Activated T-cell treated with anti-CD3 and anti-CD28 coated beads, Interleukin-2, amount 50 U/mL, for 24 hours (primary cell): ENCODE measurements at regions not wholly inside any gene's neighbourhood (a gene's known extent, or its start where the extent isn't known, plus 50 kb on each side); places are given as distances from the start of the nearest gene placed in this dataset.

Source experiments
- DNase-seq: peaks from one replicate; pipeline ENCODE4 v3.0.0-alpha.2; 2020
- H3K27ac Mint-ChIP-seq: 2 replicates; pipeline ENCODE4 v1.8.0; 2020; ENCODE audit warnings: mild to moderate bottlenecking, mixed read lengths
- H3K27me3 Mint-ChIP-seq: 2 replicates; pipeline ENCODE4 v1.8.0; 2020; ENCODE audit warnings: mixed read lengths
- H3K36me3 Mint-ChIP-seq: 2 replicates; pipeline ENCODE4 v1.8.0; 2020; ENCODE audit warnings: low read depth, mixed read lengths
- H3K4me1 Mint-ChIP-seq: 2 replicates; pipeline ENCODE4 v1.8.0; 2020; ENCODE audit warnings: low read depth, mixed read lengths
- H3K4me3 Mint-ChIP-seq: 2 replicates; pipeline ENCODE4 v1.8.0; 2020; ENCODE audit warnings: mild to moderate bottlenecking, moderate library complexity, mixed read lengths
- H3K9me3 Mint-ChIP-seq: 2 replicates; pipeline ENCODE4 v1.8.0; 2020; ENCODE audit warnings: mixed read lengths

DNA sequence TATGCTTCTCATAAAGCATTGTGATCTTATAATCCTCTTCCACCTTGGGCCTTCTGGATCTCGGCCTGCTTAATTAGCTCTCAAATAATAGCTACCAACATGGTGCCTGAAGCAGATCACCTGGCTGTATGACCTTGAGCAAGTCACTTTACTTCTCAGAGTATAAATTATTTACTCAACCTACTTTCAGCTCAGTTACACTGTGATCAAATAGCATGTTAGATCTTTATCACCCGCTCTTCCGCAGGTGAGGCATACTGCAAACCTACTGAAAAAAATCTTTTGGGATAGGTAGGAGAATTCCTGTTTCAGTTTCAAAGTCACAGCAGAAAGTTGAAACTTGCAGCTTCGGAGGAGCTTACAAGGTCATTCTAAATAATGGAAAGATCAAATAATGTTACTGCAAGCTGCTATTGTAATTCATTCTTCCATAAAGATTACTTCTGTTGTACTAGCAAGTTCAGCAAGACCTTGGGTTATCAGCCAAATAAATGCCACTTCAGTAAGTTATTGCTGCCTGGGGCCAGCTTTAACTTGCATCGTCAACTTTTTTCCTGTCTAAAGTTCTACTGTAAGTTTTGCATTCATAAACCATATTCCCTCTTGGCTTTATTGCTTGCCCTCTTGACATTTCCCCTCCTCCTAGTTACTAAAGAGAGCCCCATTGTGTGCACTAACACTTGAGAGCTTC is 268.4 kb upstream of the ATP11B start:
- H3K4me1 Mint-ChIP-seq, result no peaks in the 10 kb centered on the region
- no peaks in the 10 kb centered on the region for H3K9me3 Mint-ChIP-seq
- peaks cover 3% of the 10 kb centered on the region for H3K27me3 Mint-ChIP-seq
- H3K36me3 Mint-ChIP-seq, result no peaks in the 10 kb centered on the region
- H3K27ac Mint-ChIP-seq, result no peak overlapping the region
- no peak for DNase-seq
- no peak overlapping the region for H3K4me3 Mint-ChIP-seq

DNA sequence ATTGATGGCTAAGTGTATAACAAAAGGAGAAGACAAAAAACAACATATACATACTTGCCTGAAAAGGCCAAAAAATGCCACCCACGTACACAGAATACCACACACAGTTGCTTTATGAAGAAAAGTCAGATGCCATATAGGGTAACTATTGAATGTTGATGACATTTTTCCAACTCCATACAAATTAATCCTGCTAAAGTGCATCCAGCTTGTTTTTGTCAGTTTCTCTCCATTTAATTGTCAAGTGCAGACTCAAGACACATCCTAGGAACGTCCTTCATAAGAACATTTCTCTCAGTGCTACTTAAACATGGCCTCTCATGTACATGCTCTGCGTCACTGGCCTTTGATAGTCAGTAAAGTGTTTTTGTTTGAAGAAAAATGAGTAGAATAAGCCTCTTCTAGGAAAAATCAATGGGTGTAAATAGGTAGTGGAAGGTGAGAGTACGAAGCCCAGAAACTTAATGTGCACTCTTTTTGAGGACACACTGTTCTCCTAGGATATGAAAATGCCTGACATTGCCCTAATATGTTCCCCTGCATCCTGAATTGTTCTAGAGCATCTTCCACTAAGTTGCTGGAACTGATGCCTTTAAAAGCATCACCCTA is 267.4 kb upstream of the ATP11B start:
- no peaks in the 10 kb centered on the region for H3K4me1 Mint-ChIP-seq
- no peaks in the 10 kb centered on the region for H3K36me3 Mint-ChIP-seq
- H3K4me3 Mint-ChIP-seq, result no peak overlapping the region
- H3K9me3 Mint-ChIP-seq, result no peaks in the 10 kb centered on the region
- H3K27me3 Mint-ChIP-seq, result peaks cover 3% of the 10 kb centered on the region
- no peak overlapping the region for H3K27ac Mint-ChIP-seq
- no peak for DNase-seq

DNA sequence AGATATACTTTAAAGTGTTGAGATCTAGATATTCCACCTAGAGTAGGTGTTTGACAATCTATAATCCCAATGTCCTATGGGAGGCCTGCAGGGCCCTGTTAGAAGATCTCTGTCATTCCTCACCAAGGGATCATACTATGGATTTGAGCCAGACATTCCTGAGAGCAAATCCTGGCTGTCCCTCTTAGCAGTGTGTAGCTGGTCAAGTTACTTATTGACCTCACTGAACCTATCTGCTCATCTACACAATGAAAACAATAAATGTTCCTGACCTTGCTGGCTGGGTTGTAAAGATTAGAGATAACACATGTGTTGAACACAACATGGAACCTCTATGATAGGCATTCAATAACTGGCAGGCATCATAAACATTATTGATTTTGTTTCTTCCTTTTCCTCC is 265.6 kb upstream of the ATP11B start:
- Mint-ChIP-seq H3K4me3 (no peak overlapping the region), H3K27ac (no peak overlapping the region), H3K9me3 (no peaks in the 10 kb centered on the region), H3K36me3 (no peaks in the 10 kb centered on the region), H3K4me1 (no peaks in the 10 kb centered on the region), H3K27me3 (peaks cover 3% of the 10 kb centered on the region)
- DNase-seq, result no peak

DNA sequence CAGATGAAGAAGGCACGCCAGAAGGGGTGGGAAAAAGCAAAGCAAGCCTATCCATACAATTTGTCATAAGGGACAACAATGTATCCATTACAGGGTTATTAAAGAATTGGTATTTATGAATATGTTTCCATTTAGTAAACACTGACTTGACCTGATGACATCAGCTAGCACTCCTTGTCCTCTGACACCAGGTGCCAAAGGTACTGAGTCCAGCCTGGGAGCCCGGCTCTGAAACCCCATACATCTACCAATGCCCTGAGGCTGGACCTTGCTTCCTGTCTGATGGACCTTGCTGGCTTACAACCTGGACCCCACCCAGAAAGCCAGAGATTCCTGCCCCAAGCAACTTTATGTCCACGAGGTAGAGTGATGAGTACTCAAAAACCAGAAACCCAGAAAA is 263.0 kb upstream of the ATP11B start:
- no peak for DNase-seq
- H3K27ac Mint-ChIP-seq, result no peak overlapping the region
- H3K4me1 Mint-ChIP-seq, result no peaks in the 10 kb centered on the region
- peaks cover 3% of the 10 kb centered on the region for H3K27me3 Mint-ChIP-seq
- H3K36me3 Mint-ChIP-seq, result no peaks in the 10 kb centered on the region
- no peaks in the 10 kb centered on the region for H3K9me3 Mint-ChIP-seq
- no peak overlapping the region for H3K4me3 Mint-ChIP-seq

DNA sequence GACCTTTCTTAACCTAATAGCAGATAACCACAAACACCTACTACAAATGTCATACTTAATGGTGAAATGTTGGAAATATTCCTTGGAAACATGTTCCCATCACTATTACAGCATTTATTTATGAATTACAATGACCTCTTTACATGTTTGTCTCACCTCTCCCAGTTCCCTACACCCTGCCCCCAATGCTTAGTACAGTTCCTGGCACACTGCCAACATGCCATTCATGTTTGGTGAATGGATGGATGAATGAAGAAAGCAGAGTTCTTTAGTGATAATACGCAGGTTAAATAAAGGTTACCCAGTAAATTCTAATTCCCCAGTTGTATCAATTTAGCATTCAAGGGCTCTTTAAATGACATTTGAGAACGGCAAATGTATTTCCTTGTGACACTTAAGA is 259.9 kb upstream of the ATP11B start:
- DNase-seq, result no peak
- H3K27ac Mint-ChIP-seq, result no peak overlapping the region
- no peaks in the 10 kb centered on the region for H3K4me1 Mint-ChIP-seq
- no peaks in the 10 kb centered on the region for H3K36me3 Mint-ChIP-seq
- no peaks in the 10 kb centered on the region for H3K27me3 Mint-ChIP-seq
- H3K4me3 Mint-ChIP-seq, result no peak overlapping the region
- H3K9me3 Mint-ChIP-seq, result no peaks in the 10 kb centered on the region

DNA sequence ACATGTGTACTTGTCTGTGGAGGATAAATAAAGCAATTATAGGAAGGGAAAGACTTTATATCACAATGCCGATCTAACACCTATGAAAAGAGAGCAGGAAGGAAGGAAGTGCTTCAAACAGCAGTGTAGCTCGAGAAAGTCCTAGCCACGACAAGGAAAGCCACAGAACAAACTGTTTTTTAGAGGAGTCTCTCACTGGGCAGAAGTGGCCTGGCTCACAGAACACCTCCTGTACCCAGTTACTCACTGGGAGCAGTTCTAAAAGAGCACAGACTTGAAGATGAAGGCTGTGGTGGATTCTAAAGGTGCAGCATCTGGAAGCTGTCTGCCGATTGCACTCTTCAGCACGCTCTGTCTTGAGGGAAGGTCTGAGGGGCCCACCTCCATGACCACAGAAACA is 248.8 kb upstream of the ATP11B start:
- no peaks in the 10 kb centered on the region for H3K27me3 Mint-ChIP-seq
- no peak overlapping the region for H3K27ac Mint-ChIP-seq
- DNase-seq, result no peak
- H3K9me3 Mint-ChIP-seq, result no peaks in the 10 kb centered on the region
- H3K4me1 Mint-ChIP-seq, result no peaks in the 10 kb centered on the region
- no peak overlapping the region for H3K4me3 Mint-ChIP-seq
- H3K36me3 Mint-ChIP-seq, result no peaks in the 10 kb centered on the region

DNA sequence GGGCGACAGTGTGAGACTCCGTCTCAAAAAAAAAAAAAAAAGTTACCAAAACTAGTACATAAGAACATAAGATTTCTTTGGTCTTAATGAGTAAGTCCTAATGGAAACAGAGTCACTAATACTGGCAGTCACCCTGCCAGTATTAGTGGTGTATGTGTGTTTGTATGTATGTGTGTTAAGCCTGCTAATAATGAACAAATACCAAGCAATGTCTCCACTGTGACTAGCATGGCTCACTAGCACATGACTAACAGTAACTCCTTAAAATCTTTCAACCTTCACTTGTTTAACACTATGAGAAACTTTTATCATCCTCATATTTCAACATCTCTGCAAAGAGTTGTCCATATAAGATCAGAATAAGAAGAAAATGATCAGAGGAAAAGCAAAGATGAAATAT is 231.0 kb upstream of the ATP11B start:
- peaks cover 7% of the 10 kb centered on the region for H3K9me3 Mint-ChIP-seq
- H3K27me3 Mint-ChIP-seq, result peaks cover 13% of the 10 kb centered on the region
- H3K27ac Mint-ChIP-seq, result no peak overlapping the region
- no peaks in the 10 kb centered on the region for H3K4me1 Mint-ChIP-seq
- DNase-seq, result no peak
- H3K4me3 Mint-ChIP-seq, result no peak overlapping the region
- H3K36me3 Mint-ChIP-seq, result no peaks in the 10 kb centered on the region

DNA sequence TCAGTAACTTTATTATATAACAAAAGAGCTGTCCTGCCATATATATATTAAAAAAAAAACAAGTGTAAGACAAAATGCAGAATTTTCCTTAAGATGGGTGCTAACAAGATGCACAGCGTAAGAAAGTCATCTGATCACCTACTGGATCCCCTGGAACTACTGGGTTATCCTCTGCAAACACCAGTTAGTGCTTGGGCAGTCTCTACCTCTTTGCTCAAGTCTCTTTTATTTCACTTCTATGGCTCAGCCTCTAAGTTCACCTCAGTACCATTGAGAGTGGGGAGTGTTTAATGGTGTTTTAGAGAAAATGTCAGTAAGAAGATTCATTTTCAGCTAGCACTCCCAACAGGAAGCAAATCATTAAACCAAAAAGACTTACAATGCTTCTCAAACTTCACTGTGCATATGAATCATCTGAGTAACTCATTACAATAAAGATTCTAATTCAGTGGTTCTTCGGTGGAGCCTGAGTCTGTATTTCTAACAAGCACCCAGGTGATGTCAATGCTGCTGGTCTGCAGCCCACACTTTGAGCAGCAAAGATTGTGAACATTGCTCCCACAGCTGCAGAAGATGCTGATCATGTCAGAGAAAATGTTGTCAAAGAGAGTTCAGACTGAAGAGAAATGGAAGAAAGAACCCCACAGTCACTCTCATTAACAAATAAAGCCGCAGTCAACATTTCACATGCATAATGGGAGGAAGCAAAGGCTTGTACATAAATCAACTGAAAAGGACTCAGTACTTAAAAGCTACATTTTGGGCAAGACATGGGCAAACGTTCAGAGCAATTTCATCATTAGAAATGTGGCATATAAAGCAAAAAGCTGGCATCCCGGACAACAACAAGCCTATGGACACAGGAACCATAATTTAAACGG is 227.1 kb upstream of the ATP11B start:
- H3K36me3 Mint-ChIP-seq, result no peaks in the 10 kb centered on the region
- no peaks in the 10 kb centered on the region for H3K9me3 Mint-ChIP-seq
- no peaks in the 10 kb centered on the region for H3K4me1 Mint-ChIP-seq
- no peak for DNase-seq
- H3K27ac Mint-ChIP-seq, result no peak overlapping the region
- H3K27me3 Mint-ChIP-seq, result peaks cover 13% of the 10 kb centered on the region
- H3K4me3 Mint-ChIP-seq, result no peak overlapping the region

DNA sequence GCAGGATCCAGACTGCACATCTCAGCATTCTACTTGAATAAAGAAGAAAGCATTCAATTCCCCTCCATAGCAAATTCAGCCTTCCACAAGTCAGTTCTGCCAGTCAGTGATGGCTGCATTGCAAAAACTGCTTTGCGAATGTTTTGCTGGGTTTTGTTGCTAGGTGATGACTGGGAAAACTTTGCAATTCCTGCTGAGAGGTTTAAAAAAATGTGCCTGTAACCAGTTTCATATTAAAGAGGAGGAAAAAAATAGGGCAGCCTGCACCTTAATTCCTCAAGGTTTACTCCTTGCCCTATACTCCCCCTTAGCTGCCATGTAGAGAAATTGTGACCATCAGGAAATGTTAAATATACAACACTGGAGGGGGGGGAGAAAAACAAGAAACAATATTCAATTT is 225.6 kb upstream of the ATP11B start:
- no peaks in the 10 kb centered on the region for H3K36me3 Mint-ChIP-seq

DNA sequence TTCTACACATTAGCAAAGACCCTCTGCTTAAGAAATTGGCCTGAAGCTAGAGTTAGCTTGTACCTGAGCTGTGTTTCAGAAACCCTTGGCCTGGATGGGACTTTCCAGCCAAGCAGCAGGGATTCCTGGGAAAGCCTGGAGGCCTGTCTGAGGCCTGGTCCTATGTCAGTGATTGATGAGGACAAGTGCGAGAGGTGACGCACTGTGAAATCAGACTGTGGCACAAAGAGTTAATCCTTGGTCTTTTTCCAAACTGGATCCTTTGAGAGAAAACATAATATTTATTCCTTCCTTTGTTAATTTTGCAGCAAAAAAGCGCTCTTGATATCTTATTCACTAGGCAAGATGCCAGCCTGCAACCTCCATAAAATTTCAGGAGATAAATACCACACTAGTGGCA is 225.0 kb upstream of the ATP11B start:
- Mint-ChIP-seq H3K4me1 (no peaks in the 10 kb centered on the region), H3K4me3 (no peak overlapping the region), H3K9me3 (peaks cover 4% of the 10 kb centered on the region), H3K27me3 (peaks cover 9% of the 10 kb centered on the region), H3K27ac (no peak overlapping the region), H3K36me3 (no peaks in the 10 kb centered on the region)
- no peak for DNase-seq

More for the DNA sequence above, 225.6 kb upstream of the ATP11B start:
- no peak overlapping the region for H3K4me3 Mint-ChIP-seq
- H3K4me1 Mint-ChIP-seq, result no peaks in the 10 kb centered on the region
- no peaks in the 10 kb centered on the region for H3K9me3 Mint-ChIP-seq
- peaks cover 9% of the 10 kb centered on the region for H3K27me3 Mint-ChIP-seq
- H3K27ac Mint-ChIP-seq, result no peak overlapping the region
- no peak for DNase-seq

DNA sequence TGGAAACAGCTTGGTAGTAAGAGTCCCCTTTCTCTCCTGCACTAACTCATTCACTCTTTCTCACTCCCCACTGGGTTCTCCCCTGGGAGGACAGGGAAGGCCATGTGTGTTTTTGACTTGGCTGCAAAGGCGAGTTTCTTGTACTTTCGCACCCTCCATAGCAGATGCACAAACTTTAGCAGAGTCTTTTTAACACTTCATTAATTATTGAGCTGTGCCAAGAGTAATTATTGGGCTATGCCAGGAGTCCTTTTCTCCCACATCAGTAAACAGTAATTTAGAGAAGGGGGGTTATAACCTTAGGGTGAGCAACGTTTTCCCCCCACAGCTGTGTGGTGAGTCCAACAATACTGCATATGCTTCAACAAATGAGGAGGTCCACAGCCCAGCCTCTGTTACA is 224.4 kb upstream of the ATP11B start:
- no peak for DNase-seq
- Mint-ChIP-seq H3K27me3 (peaks cover 9% of the 10 kb centered on the region), H3K4me3 (no peak overlapping the region), H3K4me1 (no peaks in the 10 kb centered on the region), H3K9me3 (peaks cover 5% of the 10 kb centered on the region), H3K36me3 (no peaks in the 10 kb centered on the region), H3K27ac (no peak overlapping the region)

DNA sequence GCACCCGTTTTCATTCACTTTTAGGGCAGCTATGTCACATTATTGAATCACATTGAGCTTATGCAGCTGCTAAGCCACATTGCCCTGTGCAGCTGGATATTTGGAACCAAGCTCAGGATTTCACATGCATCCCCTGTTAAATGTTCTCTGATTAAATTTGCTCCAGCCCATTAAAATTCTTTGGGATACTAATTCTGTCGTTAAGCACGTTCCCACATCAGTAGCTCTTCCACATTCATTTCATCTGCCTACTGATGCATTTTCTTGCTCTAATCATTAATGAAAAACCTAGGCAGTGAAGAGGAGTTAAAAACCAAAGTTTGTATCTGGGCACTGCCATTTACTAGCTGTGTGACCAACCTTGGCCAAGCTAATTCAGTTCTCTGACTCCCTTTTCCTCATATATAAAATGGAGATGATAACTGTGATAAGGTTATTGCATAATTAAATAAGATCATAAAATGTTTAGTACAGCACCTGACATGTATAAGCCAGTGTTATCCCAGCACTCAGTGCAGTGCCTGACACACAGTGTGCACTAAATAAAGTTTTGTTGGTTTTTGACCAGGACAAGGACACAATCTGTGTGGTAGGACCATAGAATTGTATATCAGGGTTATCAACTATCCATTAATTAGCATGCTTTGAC is 222.2 kb upstream of the ATP11B start:
- Mint-ChIP-seq H3K27ac (no peak overlapping the region), H3K9me3 (peaks cover 5% of the 10 kb centered on the region), H3K27me3 (peaks cover 9% of the 10 kb centered on the region), H3K36me3 (no peaks in the 10 kb centered on the region), H3K4me1 (no peaks in the 10 kb centered on the region), H3K4me3 (no peak overlapping the region)
- DNase-seq, result no peak

DNA sequence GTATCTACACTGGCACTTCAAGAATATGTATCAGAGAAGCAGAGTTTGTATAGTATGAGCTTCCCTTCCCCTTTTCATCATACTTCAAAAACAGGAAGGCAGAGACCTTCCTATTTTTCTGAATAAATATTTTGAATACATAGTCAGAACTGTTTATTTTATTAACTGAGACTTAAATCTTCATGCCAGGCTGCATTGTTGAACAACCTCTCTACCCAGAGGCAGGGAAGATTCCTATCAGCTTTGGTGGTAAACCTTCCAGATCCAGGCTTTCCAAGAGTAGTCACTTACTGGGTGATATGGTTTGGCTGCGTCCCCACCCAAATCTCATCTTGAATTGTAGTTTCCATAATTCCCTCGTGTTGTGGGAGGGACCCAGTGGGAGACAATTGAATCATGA is 217.4 kb upstream of the ATP11B start:
- DNase-seq, result no peak
- H3K4me1 Mint-ChIP-seq, result no peaks in the 10 kb centered on the region
- H3K27me3 Mint-ChIP-seq, result peaks cover 2% of the 10 kb centered on the region
- no peaks in the 10 kb centered on the region for H3K36me3 Mint-ChIP-seq
- H3K4me3 Mint-ChIP-seq, result no peak overlapping the region
- peaks cover 5% of the 10 kb centered on the region for H3K9me3 Mint-ChIP-seq
- no peak overlapping the region for H3K27ac Mint-ChIP-seq

DNA sequence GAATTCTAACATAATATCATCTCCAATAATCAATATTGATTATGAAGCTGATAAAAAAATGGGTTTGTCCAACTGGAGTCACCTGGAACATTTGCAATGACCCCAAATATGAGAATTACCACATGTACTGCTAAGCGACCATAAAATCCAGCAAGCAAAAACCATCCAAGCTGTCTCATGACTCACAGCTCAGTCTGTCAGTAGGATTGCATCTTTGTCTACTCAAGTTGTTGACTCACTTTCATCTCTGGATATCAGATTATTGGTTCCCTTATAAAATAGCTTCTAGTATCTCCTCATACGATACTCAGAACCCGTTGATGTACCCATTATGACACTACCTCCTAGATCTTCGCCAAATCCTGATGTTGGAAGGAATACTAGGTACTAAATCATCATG is 209.8 kb upstream of the ATP11B start:
- no peaks in the 10 kb centered on the region for H3K4me1 Mint-ChIP-seq
- H3K27me3 Mint-ChIP-seq, result no peaks in the 10 kb centered on the region
- H3K36me3 Mint-ChIP-seq, result no peaks in the 10 kb centered on the region
- H3K4me3 Mint-ChIP-seq, result no peak overlapping the region
- no peak overlapping the region for H3K27ac Mint-ChIP-seq
- no peaks in the 10 kb centered on the region for H3K9me3 Mint-ChIP-seq
- DNase-seq, result no peak
